ENCODE measurements at regions not wholly inside any gene's neighbourhood (a gene's known extent, or its start where the extent isn't known, plus 50 kb on each side); places are given as distances from the start of the nearest gene placed in this dataset.

GRCh38 chr5:124877501-124878146, 131.2 kb upstream of the ZNF608 start:
- no peak for TF ChIP-seq CTCF (IDR thresholded peaks at IDR 0.05; ENCODE audit: low read depth, low read length)
- no peak for DNase-seq (ENCODE audit: extremely low read depth, low read depth)

- no peak for DNase-seq (ENCODE audit: extremely low read depth, low read depth)
- no peak for TF ChIP-seq CTCF (IDR thresholded peaks at IDR 0.05; ENCODE audit: low read depth, low read length)
These were observed 132.3 kb upstream of the ZNF608 start for GRCh38 chr5:124878583-124879342.

- no peak for DNase-seq (ENCODE audit: extremely low read depth, low read depth)
- no peak for TF ChIP-seq CTCF (IDR thresholded peaks at IDR 0.05; ENCODE audit: low read depth, low read length)
These were observed 134.7 kb upstream of the ZNF608 start for GRCh38 chr5:124880903-124881697.

GRCh38 chr5:124883681-124884080, 137.2 kb upstream of the ZNF608 start:
- TF ChIP-seq CTCF (IDR thresholded peaks at IDR 0.05; ENCODE audit: low read depth, low read length): no peak
- DNase-seq (ENCODE audit: extremely low read depth, low read depth): no peak

- DNase-seq (ENCODE audit: extremely low read depth, low read depth): no peak
- no peak for TF ChIP-seq CTCF (IDR thresholded peaks at IDR 0.05; ENCODE audit: low read depth, low read length)
These were observed 137.7 kb upstream of the ZNF608 start for GRCh38 chr5:124884114-124884513.

- no peak for DNase-seq (ENCODE audit: extremely low read depth, low read depth)
- TF ChIP-seq CTCF (IDR thresholded peaks at IDR 0.05; ENCODE audit: low read depth, low read length): no peak
These were observed 139.1 kb upstream of the ZNF608 start for GRCh38 chr5:124885490-124885889.

- TF ChIP-seq CTCF (IDR thresholded peaks at IDR 0.05; ENCODE audit: low read depth, low read length): no peak
- no peak for DNase-seq (ENCODE audit: extremely low read depth, low read depth)
These were observed 140.8 kb upstream of the ZNF608 start for GRCh38 chr5:124887223-124887622.

Measured in AG09319 (cell line).